Osteoblast (primary cell): ENCODE measurements at regions not wholly inside any gene's neighbourhood (a gene's known extent, or its start where the extent isn't known, plus 50 kb on each side); places are given as distances from the start of the nearest gene placed in this dataset.

Experiments
- DNase-seq: peaks from one replicate; pipeline ENCODE4 v3.0.0; 2011; ENCODE audit warnings: low spot score, mixed read lengths; ENCODE audit not compliant: insufficient read length; ENCODE audit errors: missing footprints
- H2AFZ ChIP-seq: 2 replicates; pipeline ENCODE4 v1.6.0; 2011; ENCODE audit warnings: mild to moderate bottlenecking, low read length
- H3K27ac ChIP-seq: 2 replicates; pipeline ENCODE4 v1.5.1; 2011; ENCODE audit warnings: mild to moderate bottlenecking, low read depth, low read length, moderate library complexity
- H3K27me3 ChIP-seq: 2 replicates; pipeline ENCODE4 v1.6.0; 2012; ENCODE audit warnings: mild to moderate bottlenecking, control low read depth, inconsistent platforms, low read length, moderate library complexity; ENCODE audit not compliant: insufficient read depth
- H3K36me3 ChIP-seq: 2 replicates; pipeline ENCODE4 v1.5.1; 2011; ENCODE audit warnings: mild to moderate bottlenecking, low read length, control low read depth, moderate library complexity; ENCODE audit not compliant: insufficient read depth
- H3K4me1 ChIP-seq: 2 replicates; pipeline ENCODE4 v1.5.1; 2011; ENCODE audit warnings: mild to moderate bottlenecking, low read length, control low read depth, moderate library complexity; ENCODE audit not compliant: insufficient read depth
- H3K4me2 ChIP-seq: 2 replicates; pipeline ENCODE4 v1.6.0; 2011; ENCODE audit warnings: mild to moderate bottlenecking, low read length; ENCODE audit not compliant: insufficient read depth
- H3K4me3 ChIP-seq: fragments of 200-600 bp; sonication (generic); 3 replicates; pipeline ENCODE4 v1.5.1; 2012; ENCODE audit warnings: mild to moderate bottlenecking, low read length, inconsistent platforms; ENCODE audit not compliant: insufficient read depth
- H3K79me2 ChIP-seq: 2 replicates; pipeline ENCODE4 v1.6.0; 2012; ENCODE audit warnings: mild to moderate bottlenecking, low read length, control low read depth, inconsistent platforms; ENCODE audit not compliant: insufficient read depth
- H3K9me3 ChIP-seq: 2 replicates; pipeline ENCODE4 v1.5.1; 2011; ENCODE audit warnings: low read depth, low read length, control low read depth
- H4K20me1 ChIP-seq: 2 replicates; pipeline ENCODE4 v1.6.0; 2012; ENCODE audit warnings: mild to moderate bottlenecking, low read length, control low read depth; ENCODE audit not compliant: insufficient read depth
- CTCF ChIP-seq: IDR thresholded peaks from 2 replicates; pipeline ENCODE4 v1.5.1; 2011; ENCODE audit warnings: mild to moderate bottlenecking, low read depth, low read length, moderate library complexity; ENCODE audit errors: extremely low read depth

GRCh38 chr1:54477153-54477561 lies 70.9 kb upstream of the ACOT11 start:
- H2AFZ ChIP-seq, result no peak overlapping the region
- no peaks in the 10 kb centered on the region for H3K79me2 ChIP-seq
- no peak overlapping the region for H3K4me2 ChIP-seq
- DNase-seq, result peak; percentile 84
- H3K27ac ChIP-seq, result no peak overlapping the region
- H3K27me3 ChIP-seq, result peaks cover 50% of the 10 kb centered on the region
- no peak overlapping the region for H3K4me3 ChIP-seq
- H3K36me3 ChIP-seq, result no peaks in the 10 kb centered on the region
- TF ChIP-seq CTCF, result no peak
- H4K20me1 ChIP-seq, result no peaks in the 10 kb centered on the region
- H3K9me3 ChIP-seq, result no peaks in the 10 kb centered on the region
- H3K4me1 ChIP-seq, result no peaks in the 10 kb centered on the region

- TF ChIP-seq CTCF, result no peak
- Histone ChIP-seq H3K27me3 (peaks cover 50% of the 10 kb centered on the region), H3K4me1 (no peaks in the 10 kb centered on the region), H2AFZ (no peak overlapping the region), H3K79me2 (no peaks in the 10 kb centered on the region), H3K27ac (no peak overlapping the region), H3K4me2 (no peak overlapping the region), H3K4me3 (no peak overlapping the region), H3K36me3 (no peaks in the 10 kb centered on the region), H3K9me3 (no peaks in the 10 kb centered on the region), H4K20me1 (no peaks in the 10 kb centered on the region)
- peak; percentile 68 for DNase-seq
Measured at GRCh38 chr1:54476530-54477109, 70.4 kb upstream of the SSBP3 start.

- Histone ChIP-seq H4K20me1 (no peaks in the 10 kb centered on the region), H3K9me3 (no peaks in the 10 kb centered on the region), H3K79me2 (no peaks in the 10 kb centered on the region), H2AFZ (no peak overlapping the region), H3K27ac (no peak overlapping the region), H3K36me3 (no peaks in the 10 kb centered on the region), H3K4me3 (no peak overlapping the region), H3K4me1 (no peaks in the 10 kb centered on the region), H3K27me3 (peaks cover 50% of the 10 kb centered on the region), H3K4me2 (no peak overlapping the region)
- DNase-seq, result peak; percentile 78
- TF ChIP-seq CTCF, result no peak
Measured at GRCh38 chr1:54475946-54476516, 69.8 kb upstream of the SSBP3 start.

- Histone ChIP-seq H3K79me2 (no peaks in the 10 kb centered on the region), H3K27me3 (peaks cover 50% of the 10 kb centered on the region), H4K20me1 (no peaks in the 10 kb centered on the region), H2AFZ (no peak overlapping the region), H3K4me3 (no peak overlapping the region), H3K27ac (no peak overlapping the region), H3K4me2 (no peak overlapping the region), H3K4me1 (no peaks in the 10 kb centered on the region), H3K9me3 (no peaks in the 10 kb centered on the region), H3K36me3 (no peaks in the 10 kb centered on the region)
- TF ChIP-seq CTCF, result no peak
- peak; percentile 71 for DNase-seq
Measured at GRCh38 chr1:54475357-54475881, 69.2 kb upstream of the SSBP3 start.
